GM12873 (cell line): ENCODE measurements at regions not wholly inside any gene's neighbourhood (a gene's known extent, or its start where the extent isn't known, plus 50 kb on each side); places are given as distances from the start of the nearest gene placed in this dataset.

Experiments used
- TF ChIP-seq, protein P1 (sequence below): IDR thresholded peaks from 2 replicates; pipeline ENCODE4 v1.5.1; 2012; ENCODE audit warnings: low read depth, mild to moderate bottlenecking, moderate library complexity, low read length, control low read depth; ENCODE audit not compliant: insufficient read depth; ENCODE audit errors: missing control alignments

DNA sequence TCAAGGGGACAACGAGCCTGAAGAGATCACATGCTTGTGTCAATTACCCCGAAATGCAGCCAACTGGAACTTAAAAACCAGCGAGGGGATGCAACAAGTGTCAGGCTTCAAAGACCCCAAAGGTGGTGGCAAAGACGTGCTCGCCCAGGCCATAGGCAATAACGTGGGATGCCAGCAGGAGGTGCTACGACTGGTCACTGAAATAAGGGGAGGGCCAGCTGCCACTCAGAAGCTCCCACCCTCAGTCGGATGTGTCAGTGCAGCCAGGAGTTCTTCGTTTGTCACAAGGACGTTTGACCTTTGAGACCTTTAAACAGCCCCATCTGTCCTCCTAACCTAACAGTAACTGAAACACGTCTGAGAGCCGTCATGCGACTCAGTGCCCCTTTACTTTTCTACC is 556.8 kb upstream of the PCDH10 start:
- TF ChIP-seq, protein P1, sequence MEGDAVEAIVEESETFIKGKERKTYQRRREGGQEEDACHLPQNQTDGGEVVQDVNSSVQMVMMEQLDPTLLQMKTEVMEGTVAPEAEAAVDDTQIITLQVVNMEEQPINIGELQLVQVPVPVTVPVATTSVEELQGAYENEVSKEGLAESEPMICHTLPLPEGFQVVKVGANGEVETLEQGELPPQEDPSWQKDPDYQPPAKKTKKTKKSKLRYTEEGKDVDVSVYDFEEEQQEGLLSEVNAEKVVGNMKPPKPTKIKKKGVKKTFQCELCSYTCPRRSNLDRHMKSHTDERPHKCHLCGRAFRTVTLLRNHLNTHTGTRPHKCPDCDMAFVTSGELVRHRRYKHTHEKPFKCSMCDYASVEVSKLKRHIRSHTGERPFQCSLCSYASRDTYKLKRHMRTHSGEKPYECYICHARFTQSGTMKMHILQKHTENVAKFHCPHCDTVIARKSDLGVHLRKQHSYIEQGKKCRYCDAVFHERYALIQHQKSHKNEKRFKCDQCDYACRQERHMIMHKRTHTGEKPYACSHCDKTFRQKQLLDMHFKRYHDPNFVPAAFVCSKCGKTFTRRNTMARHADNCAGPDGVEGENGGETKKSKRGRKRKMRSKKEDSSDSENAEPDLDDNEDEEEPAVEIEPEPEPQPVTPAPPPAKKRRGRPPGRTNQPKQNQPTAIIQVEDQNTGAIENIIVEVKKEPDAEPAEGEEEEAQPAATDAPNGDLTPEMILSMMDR = no peak

DNA sequence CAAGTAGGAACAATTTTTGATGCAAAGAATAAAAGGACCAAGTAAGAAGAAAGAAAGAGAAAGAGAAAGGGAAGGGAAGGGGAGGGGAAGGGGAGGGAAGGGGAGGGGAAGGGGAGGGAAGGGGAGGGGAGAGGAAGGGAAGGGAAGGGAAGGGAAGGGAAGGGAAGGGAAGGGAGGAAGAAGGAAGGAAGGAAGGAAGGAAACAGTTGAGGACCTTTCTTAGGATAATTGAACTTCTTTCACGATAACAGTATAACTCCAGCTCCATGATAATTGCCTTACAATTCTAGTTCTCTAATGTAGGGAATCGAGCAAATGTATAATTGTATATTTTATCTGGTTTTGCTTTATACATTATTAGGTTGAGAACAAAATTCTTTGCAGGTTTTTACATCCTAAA is 556.2 kb upstream of the PCDH10 start:
- TF ChIP-seq, protein P1 = no peak

- TF ChIP-seq, protein P1 = no peak
These were observed 555.2 kb upstream of the PCDH10 start for GRCh38 chr4:132593717-132594400.

DNA sequence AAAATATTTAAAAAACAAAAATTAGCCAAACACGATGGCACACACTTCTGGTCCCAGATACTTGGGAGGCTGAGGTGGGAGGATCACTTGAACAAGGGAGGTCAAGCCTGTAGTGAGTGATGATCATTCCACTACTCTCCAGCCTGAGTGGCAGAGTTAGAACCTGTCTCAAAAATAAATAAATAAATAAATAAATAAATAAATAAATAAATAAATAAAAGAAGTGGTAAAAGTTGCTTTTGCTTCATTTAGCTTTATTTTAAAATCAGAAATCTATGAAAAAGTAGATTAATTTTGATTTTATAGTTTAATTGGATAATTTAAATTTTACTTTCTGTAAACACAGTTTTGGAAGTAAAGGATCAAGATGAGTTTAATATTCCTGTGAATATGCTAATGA is 552.9 kb upstream of the PCDH10 start:
- TF ChIP-seq, protein P1 = no peak

DNA sequence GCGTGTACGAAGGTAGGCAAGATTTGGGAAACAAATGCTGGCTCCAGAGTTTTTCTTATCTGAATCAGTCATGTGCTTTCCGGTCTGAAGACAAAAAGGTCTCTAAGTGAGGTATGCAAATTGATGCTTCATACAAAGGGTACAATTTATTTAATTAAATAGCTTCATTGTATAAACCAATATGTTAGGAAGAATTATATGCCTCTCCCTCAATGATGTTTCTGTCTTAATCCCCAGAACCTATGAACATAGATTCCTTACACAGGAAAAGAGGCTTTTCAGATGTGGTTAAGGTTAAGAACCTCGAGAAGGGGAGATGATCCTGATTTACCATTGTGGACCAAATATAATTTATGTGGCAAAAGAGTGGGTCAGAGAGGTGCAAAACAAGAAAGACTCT is 543.5 kb upstream of the PCDH10 start:
- TF ChIP-seq, protein P1 = no peak

DNA sequence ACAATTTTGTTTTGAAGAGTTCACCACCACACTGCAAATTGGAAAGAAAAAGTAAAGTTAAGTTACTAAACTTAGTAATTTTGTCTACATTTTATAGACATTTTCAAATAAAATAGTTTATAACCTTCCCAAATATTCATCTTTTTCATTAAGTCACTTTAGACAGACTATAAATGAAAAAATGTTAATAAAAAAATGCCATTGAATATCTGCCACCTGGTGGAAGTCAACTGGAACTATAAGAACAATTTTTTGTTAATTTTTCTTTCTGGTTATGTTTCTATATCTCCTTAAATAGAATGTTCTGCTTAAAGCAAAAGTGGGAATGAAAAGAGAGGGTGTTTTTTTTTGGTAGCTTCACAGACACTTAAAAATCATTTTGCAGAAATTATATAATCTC is 534.4 kb upstream of the PCDH10 start:
- TF ChIP-seq, protein P1 = no peak

DNA sequence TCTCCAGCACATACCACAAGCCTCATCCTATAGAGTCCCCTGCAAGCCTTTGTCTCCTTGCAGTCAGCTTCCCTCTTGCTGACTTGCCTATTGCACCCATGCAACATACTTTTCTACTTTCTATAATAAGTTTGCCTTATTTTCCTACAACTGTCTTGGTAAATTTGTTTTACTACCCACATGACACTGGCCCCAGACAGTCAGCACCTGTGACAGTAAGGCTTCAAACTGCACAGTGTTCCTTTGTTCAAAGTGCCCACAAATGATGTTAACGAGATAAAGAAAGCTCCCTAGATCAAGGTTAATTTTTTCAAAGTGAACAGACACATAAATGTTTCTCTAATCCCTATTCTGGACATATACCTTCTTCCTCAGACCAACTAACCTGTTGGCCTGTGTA is 529.1 kb upstream of the PCDH10 start:
- TF ChIP-seq, protein P1 = no peak
